ENCODE measurements at regions not wholly inside any gene's neighbourhood (a gene's known extent, or its start where the extent isn't known, plus 50 kb on each side); places are given as distances from the start of the nearest gene placed in this dataset.
A peak's percentile ranks its signal among the peaks of the same experiment; 100 is the strongest.

DNA sequence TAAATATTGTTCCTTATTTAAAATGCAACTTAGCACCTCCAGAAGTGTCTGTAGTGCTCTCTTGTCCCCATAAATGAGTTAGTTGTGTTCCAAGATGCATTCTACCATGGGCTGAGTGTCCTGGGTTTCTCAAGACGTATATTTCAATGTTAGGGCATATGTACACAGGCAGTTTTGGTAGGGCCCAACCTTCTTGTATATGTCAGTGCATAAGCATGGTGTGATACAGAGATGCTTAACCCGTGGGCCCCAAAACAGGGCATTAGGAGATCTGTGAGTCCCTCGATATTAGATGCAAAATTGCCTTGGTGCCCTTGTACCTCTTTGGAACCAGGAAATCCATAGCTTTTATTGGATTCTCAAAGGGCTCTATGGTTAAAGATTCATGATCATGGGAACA is 91.5 kb upstream of the HIVEP1 start:
- Mint-ChIP-seq H3K27ac (no peak overlapping the region), H3K27me3 (ENCODE audit: insufficient read depth) (peaks cover 2% of the 10 kb centered on the region), H3K4me1 (ENCODE audit: low read depth) (no peaks in the 10 kb centered on the region), H3K9me3 (no peaks in the 10 kb centered on the region), H3K36me3 (ENCODE audit: low read depth) (no peaks in the 10 kb centered on the region), H3K4me3 (no peak overlapping the region)
- no peak for DNase-seq (ENCODE audit: low spot score)
- intact Hi-C loops (cut with micrococcal nuclease), result no loop called here

DNA sequence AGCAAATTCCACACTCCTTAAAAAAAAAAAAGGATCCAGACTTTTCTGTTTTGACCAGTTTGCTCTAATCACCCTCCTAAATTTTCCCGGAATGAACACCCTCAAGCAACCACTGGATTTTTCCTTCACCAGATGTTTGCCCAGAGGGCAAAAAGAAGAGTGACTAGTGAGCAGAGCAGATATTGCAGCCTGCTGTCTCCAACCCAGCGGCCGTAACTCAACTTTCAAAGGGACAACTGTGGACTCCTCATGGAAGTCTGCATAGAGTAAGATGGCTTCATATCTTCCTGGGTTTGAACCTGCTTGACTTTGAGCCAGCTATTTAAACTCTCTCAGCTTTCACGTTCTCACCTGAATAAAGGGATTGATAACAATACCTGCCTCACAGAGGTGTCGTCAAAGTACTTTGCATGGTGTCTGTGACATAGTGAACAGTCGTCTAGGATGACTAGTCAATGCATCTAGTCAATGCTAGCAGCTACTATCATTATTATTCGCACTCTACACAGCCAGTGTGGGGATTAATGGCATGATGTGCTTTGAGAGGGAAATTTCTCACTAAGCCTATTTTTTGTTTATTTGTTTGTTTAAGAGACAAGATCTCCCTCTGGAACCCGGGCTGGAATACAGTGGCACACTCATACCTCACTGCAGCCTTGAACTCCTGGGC is 92.2 kb upstream of the HIVEP1 start:
- intact Hi-C loops (cut with micrococcal nuclease), result no loop called here
- H3K9me3 Mint-ChIP-seq, result no peaks in the 10 kb centered on the region
- DNase-seq (ENCODE audit: low spot score), result no peak
- H3K27ac Mint-ChIP-seq, result no peak overlapping the region
- H3K27me3 Mint-ChIP-seq (ENCODE audit: insufficient read depth), result peaks cover 2% of the 10 kb centered on the region
- no peaks in the 10 kb centered on the region for H3K36me3 Mint-ChIP-seq (ENCODE audit: low read depth)
- H3K4me3 Mint-ChIP-seq, result no peak overlapping the region
- H3K4me1 Mint-ChIP-seq (ENCODE audit: low read depth), result no peaks in the 10 kb centered on the region

DNA sequence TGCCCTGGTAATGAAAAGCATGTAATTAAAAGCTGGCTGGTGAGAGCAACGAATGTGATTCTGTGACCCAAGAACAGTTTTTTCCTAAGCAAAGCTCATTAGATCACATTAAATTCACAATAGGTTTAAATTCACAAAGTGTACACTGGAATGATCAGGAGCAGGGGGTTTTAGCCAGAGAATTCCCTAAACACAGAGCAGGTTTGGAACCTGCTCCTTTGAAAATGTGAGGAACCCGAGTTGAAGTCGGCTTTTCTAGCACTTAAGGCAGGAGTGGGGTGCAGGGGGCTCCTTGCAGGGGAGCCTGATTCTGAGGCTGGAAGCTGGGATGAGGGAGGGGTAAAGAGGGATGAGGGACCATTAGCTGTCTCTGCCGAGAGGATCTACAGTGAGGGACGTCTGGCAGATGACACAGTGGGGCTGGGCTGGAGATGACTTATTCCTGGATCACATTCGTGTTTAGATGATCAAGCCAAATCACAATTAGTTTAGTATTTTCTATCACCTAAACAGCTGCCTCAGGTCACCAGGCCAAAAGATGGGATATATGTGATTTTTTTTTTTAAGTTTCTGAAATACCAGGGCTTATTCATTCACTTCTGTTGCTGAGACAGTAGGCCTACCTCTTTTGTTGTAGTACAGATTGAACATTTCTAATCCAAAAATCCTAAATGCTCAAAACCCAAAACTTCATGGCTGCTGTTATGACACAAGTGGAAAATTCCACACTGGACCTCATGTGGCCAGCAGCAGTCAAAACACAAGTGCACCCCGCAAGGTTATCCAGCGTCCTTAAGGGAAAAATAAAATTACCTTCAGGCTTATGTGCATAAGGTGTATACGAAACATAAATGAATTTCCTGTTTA is 93.1 kb upstream of the HIVEP1 start:
- DNase-seq (ENCODE audit: low spot score), result no peak
- no peak overlapping the region for H3K4me3 Mint-ChIP-seq

DNA sequence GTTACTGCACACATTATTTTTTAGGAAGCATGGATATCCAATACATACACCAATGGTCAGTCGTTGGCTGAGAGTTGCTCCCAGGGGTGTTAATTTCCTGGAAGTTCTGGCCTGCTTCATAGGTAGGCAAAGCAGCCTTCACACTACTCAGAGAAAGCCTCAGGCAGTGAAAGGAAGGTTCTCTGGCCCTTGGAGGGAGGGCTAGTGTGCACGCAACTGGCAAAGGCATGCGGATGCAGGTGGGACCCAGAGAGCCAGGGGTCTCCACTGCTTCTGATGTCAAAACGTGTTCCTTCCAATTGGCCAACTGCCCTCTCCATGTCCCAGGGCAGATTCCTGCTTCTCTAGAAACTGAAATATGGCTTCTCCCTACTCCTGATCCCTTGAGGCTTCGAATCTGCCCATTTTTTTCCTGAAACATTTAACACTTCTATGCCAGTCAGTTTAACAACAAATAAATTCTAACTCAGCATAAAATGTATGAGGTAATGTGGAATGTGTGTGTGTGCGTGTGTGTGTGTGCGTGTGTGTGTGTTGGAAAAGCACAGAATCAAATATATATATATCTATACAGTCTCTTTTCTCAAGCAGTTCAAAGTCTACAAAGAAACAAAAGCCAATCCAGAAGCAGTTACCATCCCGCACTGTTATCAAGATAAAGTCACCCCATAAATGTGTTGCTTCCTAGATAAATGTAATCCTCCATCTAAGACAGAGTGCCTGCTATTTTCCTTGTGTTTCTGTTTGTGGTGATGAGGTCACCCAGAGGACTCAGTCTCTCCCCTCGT is 94.0 kb upstream of the HIVEP1 start:
- Mint-ChIP-seq H3K9me3 (no peaks in the 10 kb centered on the region), H3K4me1 (ENCODE audit: low read depth) (no peaks in the 10 kb centered on the region), H3K36me3 (ENCODE audit: low read depth) (no peaks in the 10 kb centered on the region), H3K27me3 (ENCODE audit: insufficient read depth) (peaks cover 2% of the 10 kb centered on the region), H3K4me3 (no peak overlapping the region), H3K27ac (no peak overlapping the region)
- no peak for DNase-seq (ENCODE audit: low spot score)
- intact Hi-C loops (cut with micrococcal nuclease), result no loop called here

More for the DNA sequence above, 93.1 kb upstream of the HIVEP1 start:
- H3K4me1 Mint-ChIP-seq (ENCODE audit: low read depth), result no peaks in the 10 kb centered on the region
- H3K9me3 Mint-ChIP-seq, result no peaks in the 10 kb centered on the region
- peaks cover 2% of the 10 kb centered on the region for H3K27me3 Mint-ChIP-seq (ENCODE audit: insufficient read depth)
- intact Hi-C loops (cut with micrococcal nuclease), result no loop called here
- no peak overlapping the region for H3K27ac Mint-ChIP-seq
- no peaks in the 10 kb centered on the region for H3K36me3 Mint-ChIP-seq (ENCODE audit: low read depth)

DNA sequence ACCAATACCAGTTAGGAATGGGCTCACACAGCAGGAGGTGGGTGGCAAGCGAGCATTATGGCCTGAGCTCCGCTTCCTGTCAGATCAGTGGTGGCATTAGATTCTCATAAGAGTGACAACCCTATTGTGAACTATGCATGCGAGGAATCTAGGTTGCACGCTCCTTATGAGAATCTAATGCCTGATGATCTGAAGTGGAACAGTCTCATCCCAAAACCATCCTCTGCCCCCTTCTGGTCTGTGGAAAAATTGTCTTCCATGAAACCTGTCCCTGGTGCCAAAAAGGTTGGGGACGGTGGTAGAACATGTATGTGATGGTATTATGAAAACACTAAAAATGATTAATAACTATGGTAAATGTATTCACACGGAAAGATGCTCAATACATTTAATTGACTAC is 99.7 kb upstream of the HIVEP1 start:
- peaks cover under 1% of the 10 kb centered on the region for H3K9me3 Mint-ChIP-seq
- H3K27me3 Mint-ChIP-seq (ENCODE audit: insufficient read depth), result no peaks in the 10 kb centered on the region
- DNase-seq (ENCODE audit: low spot score), result no peak
- H3K36me3 Mint-ChIP-seq (ENCODE audit: low read depth), result no peaks in the 10 kb centered on the region
- H3K4me3 Mint-ChIP-seq, result no peak overlapping the region
- H3K27ac Mint-ChIP-seq, result no peak overlapping the region
- intact Hi-C loops (cut with micrococcal nuclease), result loop anchor here (1.0 to 5.0 kb wide), 2 partner anchors 212 to 255 kb away; no protein-coding TSS in a partner anchor
- H3K4me1 Mint-ChIP-seq (ENCODE audit: low read depth), result peaks cover 14% of the 10 kb centered on the region

DNA sequence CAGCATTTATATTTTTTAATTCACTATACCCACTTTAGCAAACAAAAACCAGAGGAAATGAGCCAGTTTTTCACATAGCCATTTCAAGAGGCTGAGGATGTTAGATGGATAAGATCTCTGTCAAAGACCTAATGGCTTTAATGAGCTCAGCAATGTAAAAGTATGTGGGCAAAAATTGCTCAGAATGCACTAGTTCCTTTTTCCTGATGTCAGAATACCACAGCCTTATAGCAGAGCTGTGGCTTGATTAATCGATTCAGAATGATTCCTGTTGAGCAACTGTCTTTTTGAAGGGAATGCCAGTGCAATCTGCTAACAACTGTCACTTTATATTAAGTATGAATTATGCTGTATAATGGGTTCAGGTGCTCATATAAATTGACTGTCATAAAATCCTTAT is 100.6 kb upstream of the HIVEP1 start:
- Mint-ChIP-seq H3K27me3 (ENCODE audit: insufficient read depth) (no peaks in the 10 kb centered on the region), H3K9me3 (peaks cover 3% of the 10 kb centered on the region), H3K4me1 (ENCODE audit: low read depth) (peaks cover 14% of the 10 kb centered on the region), H3K4me3 (no peak overlapping the region), H3K27ac (no peak overlapping the region), H3K36me3 (ENCODE audit: low read depth) (peaks cover 1% of the 10 kb centered on the region)
- intact Hi-C loops (cut with micrococcal nuclease), result loop anchor here (5.0 kb wide), 1 partner anchor 254 kb away; no protein-coding TSS in a partner anchor
- no peak for DNase-seq (ENCODE audit: low spot score)

DNA sequence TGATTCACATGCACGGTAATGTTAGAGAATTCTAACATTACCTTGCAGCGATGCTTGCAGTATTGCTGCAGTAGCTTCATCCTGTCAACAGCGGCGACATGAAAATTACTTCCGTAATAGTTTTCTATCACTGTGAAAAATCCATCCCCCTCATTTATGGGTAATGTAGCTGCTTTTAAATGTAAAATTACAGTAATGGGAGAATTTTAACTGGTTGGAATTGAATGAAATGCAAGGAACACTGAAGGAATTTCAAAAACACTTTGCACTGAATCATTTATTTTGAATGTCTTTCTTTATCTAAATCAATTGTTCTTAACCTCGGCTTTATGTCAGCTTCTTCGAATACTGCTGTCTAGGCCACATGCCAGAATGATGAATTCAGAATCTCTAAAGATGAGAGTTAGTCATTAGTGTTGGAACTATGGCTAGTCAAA is 102.4 kb upstream of the HIVEP1 start:
- peaks cover 1% of the 10 kb centered on the region for H3K36me3 Mint-ChIP-seq (ENCODE audit: low read depth)
- DNase-seq (ENCODE audit: low spot score), result no peak
- intact Hi-C loops (cut with micrococcal nuclease), result loop anchor here (5.0 kb wide), 1 partner anchor 252 kb away; no protein-coding TSS in a partner anchor
- no peak overlapping the region for H3K4me3 Mint-ChIP-seq
- H3K4me1 Mint-ChIP-seq (ENCODE audit: low read depth), result peaks cover 14% of the 10 kb centered on the region
- H3K27me3 Mint-ChIP-seq (ENCODE audit: insufficient read depth), result peaks cover 6% of the 10 kb centered on the region
- peaks cover 3% of the 10 kb centered on the region for H3K9me3 Mint-ChIP-seq
- H3K27ac Mint-ChIP-seq, result no peak overlapping the region

DNA sequence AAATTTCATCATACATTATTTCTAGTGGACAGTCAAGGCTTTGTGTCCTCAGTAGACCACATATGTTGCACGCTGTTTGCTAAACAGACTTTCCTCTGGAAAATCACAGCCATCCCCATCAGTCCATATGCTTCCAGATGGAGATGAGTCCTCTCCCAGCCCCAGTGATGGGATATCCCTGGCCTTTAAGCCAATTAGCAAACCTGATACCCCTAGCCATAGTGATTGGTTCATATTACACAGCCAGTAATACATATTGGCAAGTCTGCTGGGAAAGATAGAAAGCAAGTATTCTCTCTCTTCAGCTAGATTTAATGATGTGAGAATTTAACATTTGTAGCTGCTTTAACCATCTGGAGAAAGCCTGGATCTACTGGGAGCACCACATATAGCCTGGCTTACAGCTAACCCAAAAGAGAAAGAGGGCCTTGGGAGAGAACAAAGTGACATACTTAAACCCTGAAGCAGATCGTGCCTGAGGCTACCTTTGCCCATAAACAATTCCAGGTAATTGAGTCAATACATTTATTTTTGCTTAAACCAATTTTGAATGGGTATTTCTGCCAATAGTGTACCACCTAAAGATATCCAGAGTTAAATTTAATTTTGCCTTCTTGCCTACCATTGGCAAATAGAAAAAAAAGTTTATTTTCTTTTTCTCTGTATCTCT is 103.5 kb upstream of the HIVEP1 start:
- Mint-ChIP-seq H3K9me3 (peaks cover 3% of the 10 kb centered on the region), H3K4me1 (ENCODE audit: low read depth) (peaks cover 14% of the 10 kb centered on the region), H3K4me3 (no peak overlapping the region), H3K27ac (no peak overlapping the region), H3K27me3 (ENCODE audit: insufficient read depth) (peaks cover 6% of the 10 kb centered on the region), H3K36me3 (ENCODE audit: low read depth) (peaks cover 1% of the 10 kb centered on the region)
- DNase-seq (ENCODE audit: low spot score), result no peak
- intact Hi-C loops (cut with micrococcal nuclease), result no loop called here

DNA sequence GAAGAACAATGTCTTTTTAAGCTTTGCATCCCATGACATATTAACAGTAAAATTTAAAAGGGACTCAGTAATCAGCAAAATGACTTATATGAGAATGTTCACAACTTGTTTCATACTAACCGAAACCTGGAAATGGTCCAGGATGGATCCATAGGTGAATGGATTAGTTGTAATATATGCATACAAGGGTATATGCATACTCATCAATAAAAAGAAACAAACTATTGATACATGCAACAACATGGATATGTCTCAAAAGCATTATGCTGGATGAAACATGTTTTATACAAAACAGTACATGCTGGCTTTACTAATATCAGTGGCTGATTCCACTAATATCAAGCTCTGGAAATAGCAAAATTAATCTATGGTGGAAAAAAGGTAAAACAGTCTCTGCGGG is 108.5 kb upstream of the HIVEP1 start:
- Mint-ChIP-seq H3K4me3 (no peak overlapping the region), H3K27ac (no peak overlapping the region), H3K27me3 (ENCODE audit: insufficient read depth) (peaks cover 6% of the 10 kb centered on the region), H3K9me3 (peaks cover 3% of the 10 kb centered on the region), H3K4me1 (ENCODE audit: low read depth) (peaks cover 21% of the 10 kb centered on the region), H3K36me3 (ENCODE audit: low read depth) (peaks cover 1% of the 10 kb centered on the region)
- intact Hi-C loops (cut with micrococcal nuclease), result no loop called here
- DNase-seq (ENCODE audit: low spot score), result no peak

DNA sequence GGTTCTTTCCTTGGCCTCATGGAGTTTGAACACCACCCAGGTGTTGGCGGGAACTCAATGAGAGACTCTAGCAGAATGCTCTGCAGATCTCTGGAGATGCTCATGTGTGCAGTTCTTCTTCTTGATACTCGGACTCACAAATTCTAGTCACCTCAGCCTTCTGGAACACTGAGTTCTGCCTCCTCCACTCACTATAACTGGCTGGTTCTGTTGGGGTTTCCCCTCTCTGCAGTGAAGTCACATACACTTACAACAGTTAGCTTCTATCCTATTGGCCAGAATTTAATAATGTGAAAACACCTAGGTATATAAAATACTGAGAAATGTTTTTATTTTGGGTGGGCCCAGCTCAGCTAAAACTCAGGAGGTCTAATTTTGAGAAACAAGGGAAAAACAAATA is 109.6 kb upstream of the HIVEP1 start:
- intact Hi-C loops (cut with micrococcal nuclease), result no loop called here
- H3K4me3 Mint-ChIP-seq, result no peak overlapping the region
- no peak for DNase-seq (ENCODE audit: low spot score)
- H3K4me1 Mint-ChIP-seq (ENCODE audit: low read depth), result peaks cover 21% of the 10 kb centered on the region
- H3K27ac Mint-ChIP-seq, result no peak overlapping the region
- H3K27me3 Mint-ChIP-seq (ENCODE audit: insufficient read depth), result peaks cover 8% of the 10 kb centered on the region
- peaks cover 1% of the 10 kb centered on the region for H3K36me3 Mint-ChIP-seq (ENCODE audit: low read depth)
- peaks cover 3% of the 10 kb centered on the region for H3K9me3 Mint-ChIP-seq

DNA sequence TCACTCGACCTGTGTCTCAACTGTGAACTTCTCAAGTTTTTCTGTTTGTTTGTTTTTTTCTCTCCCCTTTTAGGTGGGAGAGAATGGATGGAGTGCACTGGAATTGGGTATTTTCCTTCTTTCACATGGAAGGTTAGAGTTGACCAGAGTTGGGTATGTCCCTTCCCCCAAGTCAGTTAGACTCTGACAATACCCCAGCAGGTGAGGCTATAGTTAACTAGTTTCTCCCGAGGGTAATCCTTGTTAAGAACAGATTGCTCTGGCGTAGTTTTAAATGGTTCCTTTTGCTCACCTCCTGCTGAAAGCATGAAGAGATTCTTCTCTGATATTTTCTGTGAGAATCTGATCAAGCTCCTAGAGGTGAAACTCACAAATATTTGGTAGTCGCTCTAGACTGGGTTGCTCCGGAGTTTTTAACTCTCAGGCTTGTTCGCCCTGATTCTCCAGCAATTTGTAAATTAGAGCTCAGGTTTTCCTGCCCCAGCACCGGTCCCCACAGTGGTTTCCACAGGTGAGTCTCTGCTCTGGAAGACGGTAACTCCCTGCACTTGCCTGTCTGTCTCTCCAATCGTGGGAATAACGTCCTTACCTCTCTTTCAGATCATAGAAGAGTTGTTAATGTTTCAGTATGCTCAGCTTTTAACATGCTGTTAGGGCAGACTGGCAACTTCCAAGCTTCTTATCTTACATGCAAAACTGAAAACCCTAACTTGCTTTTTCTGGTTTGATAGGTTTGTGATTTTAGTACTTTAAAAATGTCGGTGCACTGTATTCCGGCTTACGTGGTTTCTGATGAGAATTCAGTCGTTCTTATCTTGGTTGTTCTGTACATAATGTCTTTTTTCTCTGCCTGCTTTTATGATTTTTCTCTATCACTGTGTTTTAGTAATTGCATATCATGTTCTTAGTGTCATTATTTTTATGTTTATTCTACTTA is 111.2 kb upstream of the HIVEP1 start:
- Mint-ChIP-seq H3K4me3 (peak overlapping the region; percentile 4), H3K9me3 (no peaks in the 10 kb centered on the region), H3K27ac (no peak overlapping the region), H3K4me1 (ENCODE audit: low read depth) (peaks cover 21% of the 10 kb centered on the region), H3K27me3 (ENCODE audit: insufficient read depth) (peaks cover 8% of the 10 kb centered on the region), H3K36me3 (ENCODE audit: low read depth) (no peaks in the 10 kb centered on the region)
- intact Hi-C loops (cut with micrococcal nuclease), result no loop called here
- no peak for DNase-seq (ENCODE audit: low spot score)
